H1 (cell line): ENCODE measurements at regions not wholly inside any gene's neighbourhood (a gene's known extent, or its start where the extent isn't known, plus 50 kb on each side); places are given as distances from the start of the nearest gene placed in this dataset.

Experiments used
- CTCF ChIA-PET: fragments of 300-600 bp; sonication (Branson Sonifier 250); formaldehyde crosslinking; loops from one replicate; lab custom pipeline; 2021; ENCODE audit not compliant: partially characterized antibody; lab: Charles Lee
- POLR2A ChIA-PET: fragments of 300-600 bp; sonication (Branson Sonifier 250); formaldehyde crosslinking; loops from one replicate; lab custom pipeline; 2021; ENCODE audit warnings: inconsistent platforms; ENCODE audit not compliant: partially characterized antibody; lab: Charles Lee
- DNase-seq, 2 experiments: peaks; one replicate each; pipeline versions ENCODE4 v3.0.0 to v3.0.0-alpha.2; 2010 to 2022; ENCODE audit warnings: low spot score in 2 of 2, low read depth in 1 of 2, mixed read lengths in 1 of 2
- FAIRE-seq: peaks from 2 replicates; lab custom pipeline; 2011; peaks lifted over from hg19 to GRCh38; lab: Jason Lieb, UNC
- H2AFZ ChIP-seq: 2 replicates; pipeline ENCODE4 v1.8.1; 2012; ENCODE audit warnings: low read length, inconsistent platforms
- H2AK5ac ChIP-seq: 2 replicates; pipeline ENCODE4 v1.6.1; 2013; ENCODE audit warnings: low read depth, low read length
- H2BK120ac ChIP-seq: replicated peaks from 2 replicates; pipeline ENCODE3; 2013; ENCODE audit warnings: low read depth, low read length, inconsistent platforms
- H2BK12ac ChIP-seq: 2 replicates; pipeline ENCODE4 v1.6.1; 2013; ENCODE audit warnings: low read depth, low read length
- H2BK15ac ChIP-seq: 2 replicates; pipeline ENCODE4 v1.6.1; 2013; ENCODE audit warnings: low read length
- H2BK20ac ChIP-seq: 2 replicates; pipeline ENCODE4 v1.6.1; 2013; ENCODE audit warnings: low read length
- H2BK5ac ChIP-seq: 2 replicates; pipeline ENCODE4 v1.6.1; 2013; ENCODE audit warnings: low read depth, low read length
- H3K14ac ChIP-seq: 2 replicates; pipeline ENCODE4 v1.6.1; 2013; ENCODE audit warnings: inconsistent platforms; ENCODE audit not compliant: insufficient read length
- H3K18ac ChIP-seq: 2 replicates; pipeline ENCODE4 v1.6.1; 2013; ENCODE audit warnings: low read length; ENCODE audit errors: extremely low read depth
- H3K23ac ChIP-seq: 2 replicates; pipeline ENCODE4 v1.6.1; 2013; ENCODE audit warnings: inconsistent platforms; ENCODE audit not compliant: insufficient read length
- H3K23me2 ChIP-seq: 2 replicates; pipeline ENCODE4 v1.6.1; 2013; ENCODE audit warnings: low read depth, low read length
- H3K27ac ChIP-seq: 2 replicates; pipeline ENCODE4 v1.6.1; 2011; ENCODE audit warnings: low read depth, low read length, inconsistent platforms
- H3K27me3 ChIP-seq, 4 experiments: replicated peaks in 1 of 4; 1 replicate in 1 of 4; 2 replicates in 3 of 4; pipeline versions ENCODE4 v1.6.1 to v1.8.1; 2011 to 2013; ENCODE audit warnings: low read length in 3 of 4, mild to moderate bottlenecking in 3 of 4, inconsistent platforms in 2 of 4, mixed read lengths in 2 of 4, moderate library complexity in 1 of 4; ENCODE audit not compliant: control insufficient read depth in 3 of 4, insufficient read depth in 3 of 4; ENCODE audit errors: extremely low read depth in 1 of 4
- H3K36me3 ChIP-seq, 4 experiments: 2 replicates each; pipeline versions ENCODE4 v1.6.1 to v1.8.1; 2011 to 2013; ENCODE audit warnings: mild to moderate bottlenecking in 4 of 4, low read length in 3 of 4, moderate library complexity in 2 of 4, control low read depth in 1 of 4, inconsistent platforms in 1 of 4; ENCODE audit not compliant: insufficient read depth in 4 of 4, control insufficient read depth in 2 of 4
- H3K4ac ChIP-seq: replicated peaks from 2 replicates; pipeline ENCODE3; 2013; ENCODE audit warnings: low read length, low read depth, mixed read lengths, inconsistent platforms; ENCODE audit not compliant: insufficient read length
- H3K4me1 ChIP-seq, 4 experiments: replicated peaks in 1 of 4; 1 replicate in 1 of 4; 2 replicates in 3 of 4; pipeline versions ENCODE4 v1.6.1 to v1.8.1; 2011 to 2013; ENCODE audit warnings: low read length in 3 of 4, inconsistent platforms in 2 of 4, mixed read lengths in 1 of 4; ENCODE audit not compliant: insufficient read depth in 4 of 4, control insufficient read depth in 3 of 4
- H3K4me2 ChIP-seq, 2 experiments: 2 replicates each; pipeline versions ENCODE4 v1.6.1 to v1.8.1; 2011 to 2013; ENCODE audit warnings: low read depth in 2 of 2, low read length in 2 of 2, control low read depth in 1 of 2, inconsistent platforms in 1 of 2, mild to moderate bottlenecking in 1 of 2; ENCODE audit not compliant: insufficient read depth in 1 of 2
- H3K4me3 ChIP-seq, 4 experiments: fragments of 200-600, 300-600 bp in 1 of 4; sonication (generic), shearing (Covaris generic), sonication (Bioruptor Twin) in 1 of 4; 2 replicates each; pipeline versions ENCODE4 v1.5.1 to v1.8.1; 2011 to 2016; ENCODE audit warnings: low read length in 4 of 4, low read depth in 3 of 4, control low read depth in 2 of 4, inconsistent platforms in 2 of 4, mild to moderate bottlenecking in 2 of 4, mixed read lengths in 1 of 4, moderate library complexity in 1 of 4; ENCODE audit not compliant: insufficient read depth in 2 of 4; ENCODE audit errors: extremely low read depth in 1 of 4
- H3K56ac ChIP-seq: replicated peaks from 2 replicates; pipeline ENCODE3; 2013; ENCODE audit warnings: low read depth, mild to moderate bottlenecking, mixed read lengths, low read length, inconsistent platforms; ENCODE audit not compliant: insufficient read length
- H3K79me1 ChIP-seq: 2 replicates; pipeline ENCODE4 v1.6.1; 2013; ENCODE audit warnings: low read depth, low read length, control low read depth
- H3K79me2 ChIP-seq, 2 experiments: 2 replicates each; pipeline versions ENCODE4 v1.6.1 to v1.8.1; 2012 to 2013; ENCODE audit warnings: low read length in 2 of 2, mild to moderate bottlenecking in 2 of 2, inconsistent platforms in 1 of 2; ENCODE audit not compliant: insufficient read depth in 2 of 2, control insufficient read depth in 1 of 2
- H3K9ac ChIP-seq, 4 experiments: replicated peaks in 1 of 4; 1 replicate in 1 of 4; 2 replicates in 3 of 4; pipeline versions ENCODE4 v1.6.1 to v1.8.1; 2011 to 2013; ENCODE audit warnings: low read depth in 3 of 4, low read length in 3 of 4, control low read depth in 2 of 4, mild to moderate bottlenecking in 2 of 4, moderate library complexity in 2 of 4, inconsistent platforms in 1 of 4; ENCODE audit errors: extremely low read depth in 1 of 4
- H3K9me3 ChIP-seq, 2 experiments: 2 replicates each; pipeline versions ENCODE4 v1.6.1 to v1.8.1; 2012 to 2013; ENCODE audit warnings: mild to moderate bottlenecking in 2 of 2, moderate library complexity in 2 of 2, control low read depth in 1 of 2, inconsistent platforms in 1 of 2, low read depth in 1 of 2, low read length in 1 of 2, mixed read lengths in 1 of 2; ENCODE audit not compliant: insufficient read depth in 2 of 2
- H4K20me1 ChIP-seq, 2 experiments: replicated peaks in 1 of 2; 2 replicates each; pipeline versions ENCODE3 to v1.8.1; 2011 to 2013; ENCODE audit warnings: inconsistent platforms in 2 of 2, low read length in 2 of 2, mild to moderate bottlenecking in 1 of 2; ENCODE audit not compliant: insufficient read depth in 2 of 2, control insufficient read depth in 1 of 2
- H4K5ac ChIP-seq: 2 replicates; pipeline ENCODE4 v1.6.1; 2013; ENCODE audit warnings: low read length, low read depth, mixed read lengths, inconsistent platforms; ENCODE audit not compliant: insufficient read length
- H4K8ac ChIP-seq: 2 replicates; pipeline ENCODE4 v1.8.0; 2013; ENCODE audit warnings: mild to moderate bottlenecking, moderate library complexity, low read length, inconsistent platforms; ENCODE audit not compliant: insufficient read depth; ENCODE audit errors: extremely low read depth
- H4K91ac ChIP-seq: replicated peaks from 2 replicates; pipeline ENCODE3; 2013; ENCODE audit warnings: low read length, mixed read lengths, inconsistent platforms; ENCODE audit not compliant: insufficient read length
- HDAC6 ChIP-seq: IDR thresholded peaks from one replicate; pipeline ENCODE4 v1.7.1; 2012; ENCODE audit warnings: low read depth, mild to moderate bottlenecking, inconsistent platforms, low read length, moderate library complexity
- POLR2A ChIP-seq, 2 experiments: IDR thresholded peaks; 1 replicate in 1 of 2; 2 replicates in 1 of 2; pipeline ENCODE4 v1.6.1; 2011; ENCODE audit warnings: low read depth in 2 of 2, low read length in 2 of 2, mild to moderate bottlenecking in 2 of 2; ENCODE audit errors: control extremely low read depth in 1 of 2
- RNF2 ChIP-seq: fragments of 200-900, 300-1000 bp; sonication (generic); IDR thresholded peaks from 2 replicates; pipeline ENCODE4 v1.7.1; 2016; ENCODE audit warnings: borderline replicate concordance, low read depth, mild to moderate bottlenecking, antibody characterized with exemption, low read length; ENCODE audit not compliant: poor library complexity, severe bottlenecking; ENCODE audit errors: missing control alignments
- RXRA ChIP-seq: IDR thresholded peaks from 2 replicates; pipeline ENCODE4 v1.6.1; 2011; ENCODE audit warnings: low read depth, mild to moderate bottlenecking, low read length, moderate library complexity; ENCODE audit not compliant: insufficient read depth
- WGBS, 2 experiments: shearing (Covaris generic) in 1 of 2; methylation state at CpG; one replicate each; pipeline versions ENCODE4 v1.1.6 to v1.1.7; 2013 to 2015; ENCODE audit warnings: low lambda C conversion rate in 2 of 2, mixed read lengths in 2 of 2, inconsistent platforms in 1 of 2, low coverage in 1 of 2, missing lambda C conversion rate in 1 of 2; ENCODE audit not compliant: insufficient replicate concordance in 2 of 2, insufficient coverage in 1 of 2, insufficient read length in 1 of 2; ENCODE audit errors: extremely low coverage in 1 of 2, missing lambda C conversion rate in 1 of 2; 5-methylcytosine and 5-hydroxymethylcytosine counted together

- Histone ChIP-seq H2BK20ac (no peak overlapping the region), H3K23me2 (no peaks in the 10 kb centered on the region), H4K8ac (no peak overlapping the region), H3K79me1 (no peaks in the 10 kb centered on the region; the same call in 1 of the 2 replicates), H3K23ac (no peak overlapping the region), H3K79me2 (no peaks in the 10 kb centered on the region), H3K27me3 (no peaks in the 10 kb centered on the region), H2AFZ (no peak overlapping the region), H3K9me3 (0 out of 4 replicates have a peak, but pooled peaks cover 0 to 4% of the 10 kb centered on the region in 2 experiments), H2BK5ac (no peak overlapping the region), H3K4me3 (no peak overlapping the region), H3K4ac (no peak overlapping the region), H3K27ac (no peak overlapping the region), H2AK5ac (no peak overlapping the region), H3K56ac (no peak overlapping the region), H4K91ac (no peak overlapping the region), H3K18ac (no peak overlapping the region), H2BK120ac (no peak overlapping the region), H3K9ac (no peak overlapping the region), H2BK12ac (peak overlapping the region; percentile 60; the same call in 1 of the 2 replicates), H3K36me3 (no peaks in the 10 kb centered on the region), H2BK15ac (no peak overlapping the region), H3K4me1 (peaks cover 0 to 6% (median under 1%) of the 10 kb centered on the region in 4 experiments; a peak in 2 of 7 replicates), H4K20me1 (peaks cover 0 to 2% of the 10 kb centered on the region in 2 experiments), H3K14ac (no peak overlapping the region), H4K5ac (no peak overlapping the region), H3K4me2 (no peak overlapping the region)
- WGBS, 2 experiments: 88% methylated on average over 8 of the region's 9 CpGs; no CpG with 5 or more reads in 1 of the 2 experiments
- CTCF ChIA-PET: interaction anchor here (0.6 to 1.4 kb wide), 5 partner anchors 12 to 170 kb away, joined by 3 to 5 read pairs (median 3); no protein-coding TSS in a partner anchor
- TF ChIP-seq RXRA (no peak), RNF2 (no peak), POLR2A (IDR thresholded peaks at IDR 0.05; ENCODE audit: control extremely low read depth in 1 of 2, low read depth in 2 of 2, low read length in 2 of 2) (no peak), HDAC6 (no peak)
- FAIRE-seq: no peak
- DNase-seq: no peak
- POLR2A ChIA-PET: no interaction called here
These were observed 83.0 kb upstream of the RAB6C start for GRCh38 chr2:129896226-129897100.
